ENCODE measurements at regions not wholly inside any gene's neighbourhood (a gene's known extent, or its start where the extent isn't known, plus 50 kb on each side); places are given as distances from the start of the nearest gene placed in this dataset.

- TF ChIP-seq CTCF (IDR thresholded peaks at IDR 0.05 in 2 of 3, conservative IDR thresholded peaks at IDR 0.05 in 1 of 3; ENCODE audit: insufficient read depth in 2 of 3, low read depth in 1 of 3, low read length in 3 of 3), result no peak
- no peak for TF ChIP-seq GATAD2B (IDR thresholded peaks at IDR 0.05; ENCODE audit: borderline replicate concordance)
- no peak for TF ChIP-seq EZH2 (IDR thresholded peaks at IDR 0.05; ENCODE audit: borderline replicate concordance, low read depth, low read length)
- TF ChIP-seq ZBTB12 (CRISPR knock-in tag; IDR thresholded peaks at IDR 0.05), result no peak
Observed at GRCh38 chr3:111373239-111373638, 168.8 kb upstream of the CD96 start.
